CD8-positive, alpha-beta memory T cell (primary cell): ENCODE measurements at regions not wholly inside any gene's neighbourhood (a gene's known extent, or its start where the extent isn't known, plus 50 kb on each side); places are given as distances from the start of the nearest gene placed in this dataset.
"Not testable (repeated sequence)": the region's sequence is repeated elsewhere in the genome, so short reads cannot be mapped to it uniquely, and the experiment has no call there.

Source experiments
- CTCF ChIA-PET: fragments of 350-600 bp; sonication (Branson Sonifier 250); formaldehyde crosslinking; loops from one replicate; lab custom pipeline; 2021; ENCODE audit warnings: antibody characterized with exemption; lab: Charles Lee
- POLR2A ChIA-PET: fragments of 350-600 bp; sonication (Branson Sonifier 250); formaldehyde crosslinking; loops from one replicate; lab custom pipeline; 2021; ENCODE audit warnings: antibody characterized with exemption; lab: Charles Lee
- DNase-seq, 5 donors: peaks; one replicate each; pipeline versions ENCODE4 v3.0.0 to v3.0.0-alpha.2; 2020 to 2022; ENCODE audit warnings: mixed read lengths in 1 of 5
- H3K27ac ChIP-seq: one replicate; pipeline ENCODE4 v1.7.0; 2013; ENCODE audit warnings: low read depth, mild to moderate bottlenecking, low read length, moderate library complexity
- H3K27me3 ChIP-seq: 2 replicates; pipeline ENCODE4 v1.7.0; 2013; ENCODE audit warnings: low read length, mild to moderate bottlenecking; ENCODE audit not compliant: insufficient read depth, poor library complexity, severe bottlenecking
- H3K36me3 ChIP-seq: 2 replicates; pipeline ENCODE4 v1.7.0; 2013; ENCODE audit warnings: mild to moderate bottlenecking, low read length, moderate library complexity; ENCODE audit not compliant: insufficient read depth
- H3K4me1 ChIP-seq: 2 replicates; pipeline ENCODE4 v1.7.0; 2013; ENCODE audit warnings: mild to moderate bottlenecking, low read length, moderate library complexity; ENCODE audit not compliant: insufficient read depth
- H3K4me3 ChIP-seq: 2 replicates; pipeline ENCODE4 v1.7.0; 2013; ENCODE audit warnings: mild to moderate bottlenecking, low read length
- H3K9me3 ChIP-seq: 2 replicates; pipeline ENCODE4 v1.7.0; 2013; ENCODE audit warnings: mild to moderate bottlenecking, low read length
- H3K27ac Mint-ChIP-seq, 8 donors: one replicate each; pipeline ENCODE4 v1.8.0; 2020 to 2021; ENCODE audit warnings: mixed read lengths in 8 of 8, mild to moderate bottlenecking in 6 of 8, inconsistent platforms in 3 of 8, moderate library complexity in 3 of 8
- H3K27me3 Mint-ChIP-seq, 2 donors: one replicate each; pipeline ENCODE4 v1.8.0; 2020 to 2021; ENCODE audit warnings: mixed read lengths in 2 of 2, mild to moderate bottlenecking in 1 of 2, moderate library complexity in 1 of 2
- H3K36me3 Mint-ChIP-seq, 3 donors: one replicate each; pipeline ENCODE4 v1.8.0; 2020 to 2021; ENCODE audit warnings: mixed read lengths in 3 of 3, inconsistent platforms in 1 of 3, mild to moderate bottlenecking in 1 of 3
- H3K4me1 Mint-ChIP-seq, 3 donors: one replicate each; pipeline ENCODE4 v1.8.0; 2020 to 2021; ENCODE audit warnings: mixed read lengths in 3 of 3, inconsistent platforms in 1 of 3, mild to moderate bottlenecking in 1 of 3
- H3K4me3 Mint-ChIP-seq, 7 donors: one replicate each; pipeline ENCODE4 v1.8.0; 2020 to 2021; ENCODE audit warnings: mixed read lengths in 7 of 7, mild to moderate bottlenecking in 6 of 7, moderate library complexity in 4 of 7, inconsistent platforms in 2 of 7
- H3K9me3 Mint-ChIP-seq, 5 donors: one replicate each; pipeline ENCODE4 v1.8.0; 2020 to 2022; ENCODE audit warnings: mixed read lengths in 5 of 5, mild to moderate bottlenecking in 3 of 5, moderate library complexity in 2 of 5, inconsistent platforms in 1 of 5

GRCh38 chr1:146459939-146460338 lies 231.1 kb upstream of the NOTCH2NLA start:
- DNase-seq, H3K4me1 ChIP-seq, H3K27ac ChIP-seq, H3K27ac Mint-ChIP-seq, H3K9me3 ChIP-seq, H3K36me3 ChIP-seq, CTCF ChIA-PET, POLR2A ChIA-PET, H3K36me3 Mint-ChIP-seq, H3K4me3 Mint-ChIP-seq, H3K4me3 ChIP-seq, H3K27me3 ChIP-seq, H3K9me3 Mint-ChIP-seq, H3K4me1 Mint-ChIP-seq, H3K27me3 Mint-ChIP-seq: not testable (repeated sequence)

- H3K27me3 Mint-ChIP-seq, CTCF ChIA-PET, DNase-seq, H3K4me1 Mint-ChIP-seq, H3K36me3 ChIP-seq, H3K4me3 ChIP-seq, H3K36me3 Mint-ChIP-seq, H3K27ac Mint-ChIP-seq, H3K9me3 ChIP-seq, H3K27ac ChIP-seq, H3K27me3 ChIP-seq, H3K9me3 Mint-ChIP-seq, POLR2A ChIA-PET, H3K4me1 ChIP-seq: not testable (repeated sequence)
- peak overlapping the region in 1 of 7 donors; percentile 9 for H3K4me3 Mint-ChIP-seq
Measured at GRCh38 chr1:146459308-146459707, 230.5 kb upstream of the NOTCH2NLA start.

- H3K4me3 Mint-ChIP-seq, H3K27me3 Mint-ChIP-seq, H3K27me3 ChIP-seq, H3K36me3 Mint-ChIP-seq, H3K36me3 ChIP-seq, H3K4me1 ChIP-seq, DNase-seq, H3K4me1 Mint-ChIP-seq, H3K4me3 ChIP-seq, H3K27ac Mint-ChIP-seq, H3K9me3 ChIP-seq, POLR2A ChIA-PET, CTCF ChIA-PET, H3K27ac ChIP-seq, H3K9me3 Mint-ChIP-seq: not testable (repeated sequence)
Measured at GRCh38 chr1:146448877-146449246, 220.0 kb upstream of the NOTCH2NLA start.

DNA sequence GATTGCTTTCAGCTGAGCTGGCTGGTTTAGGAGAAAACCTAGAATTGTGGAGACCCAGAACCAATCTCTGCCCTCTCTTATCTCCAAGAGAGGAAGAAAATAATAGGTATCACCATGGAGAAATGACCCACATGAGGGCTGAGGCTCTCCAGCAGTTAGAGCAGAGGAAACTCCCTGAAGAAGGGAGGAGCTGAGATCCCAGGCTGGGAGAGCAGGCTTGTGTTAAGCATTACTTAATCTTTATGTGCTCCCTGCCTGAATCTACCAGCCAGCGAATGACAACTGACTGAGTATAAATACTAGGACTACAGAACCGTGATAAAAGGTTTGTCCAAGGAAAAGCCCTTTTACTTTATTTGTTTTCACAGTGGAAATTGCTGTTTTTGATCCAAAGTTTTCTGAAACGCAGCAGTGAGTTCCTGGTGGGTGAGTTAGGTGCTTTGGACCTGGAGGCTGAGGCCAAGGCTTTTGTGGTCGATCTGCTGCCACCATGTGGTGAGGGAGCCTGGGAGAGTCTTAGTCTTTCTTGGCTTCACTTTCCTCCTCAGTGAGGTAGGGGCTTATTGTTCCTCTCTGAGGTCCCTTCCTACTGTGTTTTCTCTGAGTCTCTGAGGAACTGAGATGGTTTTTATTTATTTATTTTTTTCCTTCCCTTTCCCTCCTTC lies 219.5 kb upstream of the NOTCH2NLA start:
- POLR2A ChIA-PET, H3K4me3 Mint-ChIP-seq, H3K4me1 Mint-ChIP-seq, CTCF ChIA-PET, H3K36me3 Mint-ChIP-seq, H3K27ac Mint-ChIP-seq, H3K4me3 ChIP-seq, H3K27me3 ChIP-seq, H3K9me3 ChIP-seq, H3K4me1 ChIP-seq, H3K9me3 Mint-ChIP-seq, H3K36me3 ChIP-seq, H3K27me3 Mint-ChIP-seq, H3K27ac ChIP-seq: not testable (repeated sequence)
- DNase-seq = peak; percentile 46 to 81 (median 53)

GRCh38 chr1:146443871-146444222 lies 215.0 kb upstream of the NOTCH2NLA start:
- H3K9me3 ChIP-seq, H3K27ac ChIP-seq, H3K27me3 ChIP-seq, H3K27me3 Mint-ChIP-seq, H3K4me3 ChIP-seq, POLR2A ChIA-PET, H3K4me1 Mint-ChIP-seq, CTCF ChIA-PET, H3K9me3 Mint-ChIP-seq, H3K36me3 ChIP-seq, H3K36me3 Mint-ChIP-seq, H3K4me1 ChIP-seq: not testable (repeated sequence)
- Mint-ChIP-seq H3K4me3 (peak overlapping the region in 6 of 7 donors; percentile 76 to 90 (median 80)), H3K27ac (peak overlapping the region in 4 of 8 donors; percentile 70 to 84 (median 76))
- DNase-seq = peak; percentile 6 to 52 (median 29)

GRCh38 chr1:146443088-146443870 lies 214.5 kb upstream of the NOTCH2NLA start:
- H3K4me3 ChIP-seq, H3K36me3 ChIP-seq, H3K27me3 Mint-ChIP-seq, H3K9me3 ChIP-seq, H3K36me3 Mint-ChIP-seq, H3K27ac ChIP-seq, H3K9me3 Mint-ChIP-seq, H3K4me1 Mint-ChIP-seq, H3K4me1 ChIP-seq, CTCF ChIA-PET, H3K27me3 ChIP-seq, POLR2A ChIA-PET: not testable (repeated sequence)
- H3K27ac Mint-ChIP-seq = peak overlapping the region in 3 of 8 donors; percentile 36 to 78 (median 55)
- peak overlapping the region in 3 of 7 donors; percentile 24 to 64 (median 45) for H3K4me3 Mint-ChIP-seq
- DNase-seq = peak in 4 of 5 donors; percentile 10 to 52 (median 40)

DNA sequence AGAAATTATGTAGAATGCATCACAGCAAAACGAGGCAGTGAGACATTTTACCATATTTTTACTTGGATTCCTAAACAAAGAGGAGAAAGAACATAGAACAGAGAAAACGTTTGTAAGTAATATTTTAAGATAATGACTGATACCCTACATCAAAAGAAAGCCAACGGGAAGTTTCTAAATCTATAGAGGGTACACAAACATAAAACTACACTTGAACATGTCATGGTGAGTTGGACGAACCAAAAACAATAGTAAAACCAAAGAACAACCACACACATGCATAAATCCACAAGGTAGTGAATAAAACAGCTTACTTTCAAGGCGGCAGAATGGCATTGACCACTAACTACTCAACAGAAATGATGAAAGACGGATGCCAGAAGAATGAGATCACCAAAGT lies 209.7 kb upstream of the NOTCH2NLA start:
- H3K36me3 ChIP-seq, H3K27me3 ChIP-seq, H3K9me3 Mint-ChIP-seq, H3K9me3 ChIP-seq, POLR2A ChIA-PET, H3K4me3 ChIP-seq, H3K4me3 Mint-ChIP-seq, H3K27ac Mint-ChIP-seq, H3K36me3 Mint-ChIP-seq, H3K4me1 ChIP-seq, CTCF ChIA-PET, H3K27ac ChIP-seq, H3K4me1 Mint-ChIP-seq, H3K27me3 Mint-ChIP-seq, DNase-seq: not testable (repeated sequence)

DNA sequence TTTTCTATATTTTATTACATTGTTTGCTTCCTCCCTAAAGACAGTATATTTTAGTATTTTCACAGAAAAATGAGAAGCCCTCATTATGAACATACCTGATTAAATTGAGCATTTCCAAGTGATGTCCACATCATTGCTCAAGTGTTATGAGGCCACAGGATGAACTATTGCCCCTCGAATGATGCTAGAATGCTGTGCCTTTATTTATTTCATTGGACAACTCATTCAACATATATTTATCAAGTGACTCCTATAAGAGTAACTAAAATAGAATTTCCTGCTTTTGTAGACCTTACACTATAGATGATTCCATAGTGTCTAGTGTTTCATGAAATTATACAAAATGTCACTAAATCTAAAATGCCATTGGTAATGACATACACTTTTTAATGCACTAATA lies 187.8 kb upstream of the NOTCH2NLA start:
- H3K9me3 Mint-ChIP-seq, H3K4me3 Mint-ChIP-seq, H3K27ac ChIP-seq, H3K36me3 Mint-ChIP-seq, H3K27me3 ChIP-seq, DNase-seq, CTCF ChIA-PET, H3K9me3 ChIP-seq, H3K36me3 ChIP-seq, H3K27ac Mint-ChIP-seq, H3K4me3 ChIP-seq, H3K27me3 Mint-ChIP-seq, H3K4me1 ChIP-seq, POLR2A ChIA-PET: not testable (repeated sequence)
- peaks cover 7 to 14% (median 14%) of the 10 kb centered on the region in 3 donors for H3K4me1 Mint-ChIP-seq
